Astrocyte of the spinal cord (primary cell): ENCODE measurements at regions not wholly inside any gene's neighbourhood (a gene's known extent, or its start where the extent isn't known, plus 50 kb on each side); places are given as distances from the start of the nearest gene placed in this dataset.
"Not testable (repeated sequence)": the region's sequence is repeated elsewhere in the genome, so short reads cannot be mapped to it uniquely, and the experiment has no call there.

Experiments
- DNase-seq: peaks from one replicate; pipeline ENCODE4 v3.0.0; 2011; ENCODE audit warnings: low read depth, low spot score
- H3K4me3 ChIP-seq: 2 replicates; pipeline ENCODE4 v1.5.1; 2011; ENCODE audit warnings: low read depth, mild to moderate bottlenecking, low read length, moderate library complexity
- CTCF ChIP-seq: IDR thresholded peaks from 2 replicates; pipeline ENCODE4 v1.5.1; 2012; ENCODE audit warnings: low read depth, mild to moderate bottlenecking, low read length, inconsistent platforms
- in situ Hi-C: cut with HindIII; loops from 2 replicates; pipeline ENCODE4 v1.10.0; 2017; ENCODE audit warnings: low sequenced_read_pairs

GRCh38 chr15:29648415-29648814, 173.9 kb downstream of the TJP1 start:
- H3K4me3 ChIP-seq, DNase-seq, in situ Hi-C loops: not testable (repeated sequence)

GRCh38 chr15:29645841-29646240, 176.4 kb downstream of the TJP1 start:
- no peak overlapping the region for H3K4me3 ChIP-seq
- no peak for TF ChIP-seq CTCF
- DNase-seq, result no peak
- in situ Hi-C loops, result no loop called here

GRCh38 chr15:29644361-29644760, 177.9 kb downstream of the TJP1 start:
- DNase-seq, in situ Hi-C loops, H3K4me3 ChIP-seq: not testable (repeated sequence)

- no peak for TF ChIP-seq CTCF
- peak; percentile 37 for DNase-seq
- in situ Hi-C loops, result no loop called here
- H3K4me3 ChIP-seq, result no peak overlapping the region
Measured at GRCh38 chr15:29638781-29639180, 183.5 kb downstream of the TJP1 start.

- H3K4me3 ChIP-seq, result no peak overlapping the region
- in situ Hi-C loops, result no loop called here
- DNase-seq, result no peak
- TF ChIP-seq CTCF, result no peak
Measured at GRCh38 chr15:29638011-29638410, 184.3 kb downstream of the TJP1 start.

GRCh38 chr15:29637555-29637954, 184.7 kb downstream of the TJP1 start:
- H3K4me3 ChIP-seq, result no peak overlapping the region
- DNase-seq, result no peak
- no peak for TF ChIP-seq CTCF
- in situ Hi-C loops, result no loop called here

GRCh38 chr15:29636921-29637320, 185.3 kb downstream of the TJP1 start:
- H3K4me3 ChIP-seq, result no peak overlapping the region
- no peak for DNase-seq
- in situ Hi-C loops, result no loop called here
- TF ChIP-seq CTCF, result no peak

- H3K4me3 ChIP-seq, result no peak overlapping the region
- in situ Hi-C loops, result no loop called here
- TF ChIP-seq CTCF, result no peak
- DNase-seq, result no peak
Measured at GRCh38 chr15:29636140-29636539, 186.1 kb downstream of the TJP1 start.
